Fibroblast of lung (primary cell): ENCODE measurements at regions not wholly inside any gene's neighbourhood (a gene's known extent, or its start where the extent isn't known, plus 50 kb on each side); places are given as distances from the start of the nearest gene placed in this dataset.

Experiments used
- EZH2 ChIP-seq: IDR thresholded peaks from 2 replicates; pipeline ENCODE4 v1.5.1; 2012; ENCODE audit warnings: low read length, control low read depth, mild to moderate bottlenecking; ENCODE audit errors: missing control alignments
- TF ChIP-seq, protein P1 (sequence below), 2 donors: IDR thresholded peaks in 1 of 2; conservative IDR thresholded peaks in 1 of 2; 1 replicate in 1 of 2; 2 replicates in 1 of 2; pipeline ENCODE4 v1.5.1; 2011 to 2012; ENCODE audit warnings: low read length in 2 of 2, control low read depth in 1 of 2, inconsistent platforms in 1 of 2, low read depth in 1 of 2, mild to moderate bottlenecking in 1 of 2

DNA sequence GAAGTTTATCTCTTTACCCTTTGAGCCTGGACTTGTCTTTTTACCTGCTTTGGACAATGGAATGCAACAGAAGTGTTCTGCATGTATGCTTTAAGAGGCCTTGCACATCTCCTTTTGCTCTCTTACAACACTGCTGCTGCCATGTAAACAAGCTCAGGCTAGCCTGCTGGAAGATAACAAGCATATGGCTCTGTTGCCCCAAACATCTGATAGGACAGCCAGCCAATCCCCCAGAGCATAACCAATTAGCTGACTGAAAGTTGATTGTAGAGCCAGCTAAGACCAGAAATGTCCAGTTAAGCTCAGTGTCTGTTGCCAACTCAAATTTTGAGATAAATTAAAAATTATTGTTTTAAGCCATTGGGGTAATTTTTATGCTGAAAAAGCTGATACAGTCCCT is 510.6 kb upstream of the CNKSR2 start:
- TF ChIP-seq, protein P1, sequence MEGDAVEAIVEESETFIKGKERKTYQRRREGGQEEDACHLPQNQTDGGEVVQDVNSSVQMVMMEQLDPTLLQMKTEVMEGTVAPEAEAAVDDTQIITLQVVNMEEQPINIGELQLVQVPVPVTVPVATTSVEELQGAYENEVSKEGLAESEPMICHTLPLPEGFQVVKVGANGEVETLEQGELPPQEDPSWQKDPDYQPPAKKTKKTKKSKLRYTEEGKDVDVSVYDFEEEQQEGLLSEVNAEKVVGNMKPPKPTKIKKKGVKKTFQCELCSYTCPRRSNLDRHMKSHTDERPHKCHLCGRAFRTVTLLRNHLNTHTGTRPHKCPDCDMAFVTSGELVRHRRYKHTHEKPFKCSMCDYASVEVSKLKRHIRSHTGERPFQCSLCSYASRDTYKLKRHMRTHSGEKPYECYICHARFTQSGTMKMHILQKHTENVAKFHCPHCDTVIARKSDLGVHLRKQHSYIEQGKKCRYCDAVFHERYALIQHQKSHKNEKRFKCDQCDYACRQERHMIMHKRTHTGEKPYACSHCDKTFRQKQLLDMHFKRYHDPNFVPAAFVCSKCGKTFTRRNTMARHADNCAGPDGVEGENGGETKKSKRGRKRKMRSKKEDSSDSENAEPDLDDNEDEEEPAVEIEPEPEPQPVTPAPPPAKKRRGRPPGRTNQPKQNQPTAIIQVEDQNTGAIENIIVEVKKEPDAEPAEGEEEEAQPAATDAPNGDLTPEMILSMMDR (conservative IDR thresholded peaks at IDR 0.05 in 1 of 2, IDR thresholded peaks at IDR 0.05 in 1 of 2; ENCODE audit: low read depth in 1 of 2, low read length in 2 of 2): no peak
- no peak for TF ChIP-seq EZH2
